HG02623 (cell line): ENCODE measurements at regions not wholly inside any gene's neighbourhood (a gene's known extent, or its start where the extent isn't known, plus 50 kb on each side); places are given as distances from the start of the nearest gene placed in this dataset.

ENCODE experiments used
- ATAC-seq: cut with Tn5 transposase; IDR thresholded peaks from one replicate; pipeline ENCODE4 v1.9.1; 2021; ENCODE audit warnings: moderate library complexity; ENCODE audit not compliant: unreplicated experiment

DNA sequence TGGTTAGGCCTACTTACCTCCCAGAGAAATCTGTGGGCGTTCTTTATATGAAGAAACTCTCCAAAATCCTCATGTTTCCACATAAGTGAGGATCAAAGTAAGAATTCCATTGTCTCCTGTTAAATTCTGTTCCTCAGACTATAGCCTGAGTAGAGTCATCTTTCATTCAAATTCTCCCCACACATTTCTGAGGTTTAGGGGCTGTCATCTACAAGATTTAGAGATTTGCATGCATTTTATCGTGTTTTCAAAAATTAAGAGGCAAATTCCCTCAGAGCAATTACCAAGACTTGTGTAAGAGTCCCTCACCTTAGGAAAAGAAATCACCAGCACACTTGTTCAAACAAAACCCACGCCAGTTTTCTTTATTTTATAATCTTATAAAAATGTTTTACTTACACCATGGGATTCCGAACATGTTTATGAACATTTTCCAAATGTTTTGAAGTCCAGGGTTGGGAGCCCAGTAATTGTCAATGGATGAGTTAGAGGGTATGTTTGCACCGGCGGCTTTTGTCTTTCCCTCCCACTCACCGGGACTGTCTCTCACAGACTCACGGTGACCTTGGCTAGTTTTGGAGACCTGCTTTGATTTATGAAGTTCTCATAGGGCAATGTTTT, 367.6 kb downstream of the ENC1 start:
- ATAC-seq, result no peak

DNA sequence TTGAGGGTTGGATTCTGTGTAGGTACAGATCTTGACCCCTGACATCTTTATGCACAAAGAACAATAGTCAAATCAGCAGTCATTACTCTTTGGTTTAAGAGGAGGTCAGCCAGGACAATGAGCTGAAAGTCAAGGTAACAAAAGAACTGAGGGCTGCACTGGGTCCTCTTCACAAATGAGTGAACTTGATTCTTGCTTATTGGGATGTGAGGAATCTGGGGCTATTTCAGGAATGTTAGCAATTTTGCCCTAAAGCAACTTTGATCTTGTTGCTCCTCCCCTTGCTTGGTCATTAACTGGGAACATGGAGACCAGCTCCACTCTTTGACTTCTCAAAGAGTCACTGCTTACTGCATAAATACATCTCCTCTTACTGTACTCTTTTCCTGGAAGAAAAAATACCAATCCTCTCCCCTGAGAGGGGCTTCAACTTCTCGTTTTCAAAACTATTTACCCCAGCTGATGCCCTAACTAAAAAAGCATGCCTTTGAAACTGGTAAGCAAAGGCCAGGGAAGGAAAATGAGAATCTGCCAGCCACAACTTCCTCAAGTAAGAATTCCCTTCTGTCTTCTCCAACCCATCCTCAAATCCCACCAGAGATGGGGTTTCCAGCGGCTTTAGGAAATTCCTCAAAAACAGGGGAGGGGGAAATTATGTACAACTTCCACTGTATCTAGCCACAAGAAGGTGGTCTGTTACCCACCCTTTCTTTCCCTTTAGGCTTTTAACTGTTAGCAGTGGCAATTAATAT, 368.3 kb downstream of the ENC1 start:
- no peak for ATAC-seq

DNA sequence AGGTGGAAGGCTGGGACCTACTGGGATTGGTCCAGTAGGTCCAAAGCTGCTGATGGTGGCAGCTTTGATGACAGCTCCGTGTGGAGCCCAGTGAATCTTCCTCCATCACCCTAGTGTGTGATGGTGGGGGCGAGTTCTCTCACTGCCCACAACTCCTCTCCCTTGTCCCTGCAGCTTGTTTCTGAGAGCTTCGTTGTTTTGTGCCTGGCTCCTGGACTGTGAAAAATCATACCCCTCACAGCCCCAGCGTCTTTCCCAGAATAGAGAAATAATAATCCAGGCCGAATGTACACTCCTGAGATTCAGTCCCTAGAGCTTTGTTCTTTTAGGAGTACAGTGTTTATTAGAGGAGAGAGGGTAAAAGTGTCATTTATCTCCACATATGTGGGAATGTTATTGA, 372.2 kb downstream of the ENC1 start:
- ATAC-seq, result no peak

DNA sequence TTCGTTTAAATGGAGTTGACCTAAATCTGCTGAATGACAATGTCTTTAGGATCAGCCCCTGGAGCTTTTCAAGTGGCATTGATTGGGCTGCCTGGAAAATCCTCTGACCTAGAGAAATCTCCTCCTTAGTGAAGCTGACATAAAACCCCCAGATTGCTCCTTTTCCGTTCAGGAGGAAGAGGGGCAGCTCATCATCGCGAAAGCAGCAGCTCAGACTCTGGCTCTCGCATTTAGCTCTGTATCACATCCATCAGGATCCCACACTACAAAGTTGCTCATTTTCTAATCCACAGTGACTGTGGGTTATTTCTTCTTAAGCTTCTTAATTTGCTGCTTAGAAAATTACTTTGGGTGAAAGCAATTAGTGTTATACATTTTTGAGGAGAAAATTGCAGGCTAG, 373.7 kb downstream of the ENC1 start:
- ATAC-seq, result no peak

DNA sequence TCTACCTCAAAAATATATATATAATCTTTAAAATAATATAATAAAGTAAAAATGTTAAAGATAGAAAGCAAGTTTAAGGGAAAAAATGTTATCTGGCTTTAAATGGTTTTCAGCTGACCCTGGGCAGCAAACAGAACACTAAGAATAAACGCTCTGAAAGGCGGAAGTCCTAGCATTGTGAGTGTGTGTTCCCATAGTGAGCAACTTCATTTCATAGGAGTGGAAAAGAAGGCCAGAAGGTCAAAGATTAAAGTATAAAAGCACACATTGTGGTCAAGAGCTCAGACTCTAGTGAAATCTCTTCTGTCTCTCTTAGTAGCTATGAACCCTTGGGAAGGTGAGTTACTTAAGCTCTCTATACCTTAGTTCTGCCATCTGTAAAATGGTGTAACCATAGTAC, 374.4 kb downstream of the ENC1 start:
- ATAC-seq, result no peak

DNA sequence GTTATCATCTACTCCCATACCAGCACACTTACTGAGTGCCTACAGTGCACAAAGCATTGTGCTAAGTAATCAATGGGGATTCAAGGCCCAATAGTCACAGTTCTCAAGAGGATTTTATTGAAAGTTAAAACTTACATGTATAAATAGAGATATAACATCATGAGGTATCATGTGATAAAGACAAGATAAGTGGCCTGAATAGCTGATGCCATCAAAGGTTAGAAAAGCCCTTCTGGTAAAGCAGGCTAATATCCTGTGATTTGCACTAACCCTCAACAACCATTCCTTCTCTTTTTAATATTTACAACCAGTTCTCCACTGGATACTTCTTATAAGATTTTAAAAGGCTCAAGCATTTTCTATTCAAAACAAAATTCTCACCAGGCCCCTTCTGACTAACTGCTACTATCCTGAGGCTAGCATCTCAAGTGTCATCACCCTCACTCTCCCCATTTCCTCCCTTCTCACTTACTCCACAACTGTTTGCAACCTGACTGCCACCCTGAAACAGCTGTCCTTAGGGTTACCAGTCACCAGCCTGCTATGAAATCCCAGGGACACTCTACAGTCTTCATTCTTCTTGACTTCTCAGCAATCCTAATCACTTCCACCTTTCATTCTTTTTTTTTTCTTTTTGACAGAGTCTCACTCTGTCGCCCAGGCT, 377.9 kb downstream of the ENC1 start:
- ATAC-seq, result no peak

DNA sequence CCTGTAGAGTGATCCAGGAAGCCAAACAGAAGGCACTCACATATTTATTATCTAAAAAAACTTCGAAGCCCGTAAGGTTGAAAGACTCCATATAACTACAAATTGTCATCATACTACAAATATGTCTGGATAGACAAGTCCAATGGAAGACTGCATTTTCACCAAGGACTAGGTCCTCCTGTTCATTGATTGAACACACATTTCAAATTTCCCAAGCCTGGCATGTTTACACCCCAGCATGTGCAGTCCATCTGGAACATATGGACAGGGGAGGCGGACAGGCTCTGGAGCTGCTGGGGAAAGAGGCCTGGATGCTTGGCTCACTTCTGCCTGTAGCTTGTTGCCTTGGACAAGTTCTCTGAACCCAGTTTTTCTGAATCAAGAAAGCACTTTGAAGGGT, 378.7 kb downstream of the ENC1 start:
- no peak for ATAC-seq

DNA sequence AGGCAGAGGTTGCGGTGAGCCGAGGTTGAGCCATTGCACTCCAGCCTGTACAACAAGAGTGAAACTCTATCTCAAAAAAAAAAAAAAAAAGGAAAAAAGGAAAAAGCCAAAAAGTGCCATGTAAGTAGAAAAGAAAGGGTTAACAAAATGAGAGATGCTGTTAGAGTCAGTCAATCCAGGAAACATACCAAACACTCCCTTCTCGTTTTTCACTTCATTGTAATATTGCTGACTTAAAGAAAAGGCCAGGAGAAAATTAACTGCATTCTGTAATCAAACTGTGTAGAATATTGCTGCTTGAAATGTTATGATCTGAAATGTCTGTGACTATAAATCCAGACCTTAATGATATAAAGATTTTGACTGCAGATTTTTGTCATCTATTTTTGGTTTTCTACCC, 379.1 kb downstream of the ENC1 start:
- no peak for ATAC-seq

DNA sequence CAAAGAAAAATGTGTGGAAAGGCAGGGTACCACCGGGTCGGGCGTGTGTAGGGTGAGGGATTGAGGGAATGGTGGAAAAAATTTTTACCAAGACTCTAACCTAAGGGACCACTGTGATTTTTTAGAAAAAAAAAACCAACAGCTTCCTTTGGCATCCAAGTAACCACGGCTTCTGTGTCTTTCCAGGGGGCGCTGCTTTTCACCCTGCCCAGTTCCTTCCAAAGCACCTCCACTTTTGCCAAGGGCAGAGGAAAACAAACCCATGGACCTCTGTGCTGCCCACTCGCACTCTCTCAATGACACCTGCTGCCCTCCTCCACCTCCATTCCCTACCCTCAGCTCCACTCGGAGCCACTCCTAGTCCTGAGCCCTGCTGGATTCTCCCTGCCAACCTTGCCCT, 381.0 kb downstream of the ENC1 start:
- ATAC-seq, result no peak

DNA sequence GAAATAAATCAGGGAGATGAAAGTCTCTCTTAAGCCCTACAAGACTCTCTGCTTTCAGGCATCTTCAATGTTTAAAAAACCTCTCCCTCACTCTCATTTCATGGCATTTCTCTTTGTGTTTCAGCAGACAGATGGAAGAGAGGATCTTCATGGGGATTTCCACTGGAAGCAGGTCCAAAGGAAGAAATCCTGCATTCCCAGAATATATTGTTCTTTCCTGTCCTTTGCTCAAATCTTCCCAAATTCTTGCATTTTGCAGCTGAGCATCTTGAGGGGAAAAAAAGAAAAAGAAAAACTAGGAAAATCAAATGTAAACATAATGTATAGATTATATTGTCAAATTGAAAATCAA, 382.2 kb downstream of the ENC1 start:
- ATAC-seq, result no peak

DNA sequence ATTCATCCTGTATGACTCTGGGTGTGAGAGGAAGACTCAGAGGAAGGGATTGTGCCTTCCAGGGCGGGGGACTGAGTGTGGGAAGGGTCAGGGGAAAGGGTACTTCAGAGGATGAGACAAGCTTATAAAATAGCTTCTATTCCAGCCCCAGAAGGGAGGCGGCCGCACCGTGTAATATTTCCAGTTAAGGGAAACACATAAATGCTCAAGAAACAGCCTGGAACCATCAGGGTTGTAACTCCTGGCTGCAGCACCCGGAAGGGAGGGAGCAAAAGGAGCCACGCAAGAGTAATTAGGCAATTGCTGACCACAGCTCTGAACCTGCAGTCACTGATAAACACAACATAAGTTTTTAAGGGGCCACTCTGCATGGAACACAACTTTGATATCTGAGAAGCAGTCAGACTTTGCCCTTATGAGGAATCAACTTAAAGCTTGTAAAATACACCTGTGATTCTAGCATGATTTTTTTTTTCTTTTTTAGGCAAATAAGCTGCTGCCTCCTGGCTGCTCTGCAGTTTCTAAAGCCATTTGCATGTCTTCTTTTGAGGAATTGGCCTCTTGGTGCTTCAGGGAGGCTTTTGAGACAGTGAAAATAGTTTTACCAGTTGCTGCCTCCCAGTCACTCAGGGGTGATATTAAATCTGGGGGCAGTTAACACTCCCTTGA, 382.7 kb downstream of the ENC1 start:
- ATAC-seq, result peak; percentile 52

DNA sequence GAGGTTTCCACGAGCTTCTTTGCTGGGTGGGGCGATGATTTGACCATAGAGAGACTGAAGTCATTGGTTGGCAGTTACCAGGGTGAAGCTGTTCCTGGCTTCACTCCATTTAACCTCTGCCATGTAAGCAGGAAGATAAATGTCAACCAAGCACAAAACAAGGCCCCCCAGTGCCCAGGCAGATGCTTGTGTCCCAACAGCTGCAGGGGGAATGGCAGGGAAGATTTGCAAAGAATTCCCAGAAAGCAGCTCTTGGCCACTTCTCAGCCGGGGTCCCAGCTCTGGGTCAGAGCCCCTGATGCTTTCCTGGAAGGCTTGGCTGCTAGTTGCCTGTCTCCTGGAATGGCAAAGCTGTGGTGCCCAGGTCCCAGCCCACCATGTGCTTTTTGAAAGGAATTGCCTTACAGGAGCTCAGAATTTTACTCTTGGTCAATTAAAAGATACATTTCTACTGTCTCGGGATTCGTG, 383.4 kb downstream of the ENC1 start:
- no peak for ATAC-seq

DNA sequence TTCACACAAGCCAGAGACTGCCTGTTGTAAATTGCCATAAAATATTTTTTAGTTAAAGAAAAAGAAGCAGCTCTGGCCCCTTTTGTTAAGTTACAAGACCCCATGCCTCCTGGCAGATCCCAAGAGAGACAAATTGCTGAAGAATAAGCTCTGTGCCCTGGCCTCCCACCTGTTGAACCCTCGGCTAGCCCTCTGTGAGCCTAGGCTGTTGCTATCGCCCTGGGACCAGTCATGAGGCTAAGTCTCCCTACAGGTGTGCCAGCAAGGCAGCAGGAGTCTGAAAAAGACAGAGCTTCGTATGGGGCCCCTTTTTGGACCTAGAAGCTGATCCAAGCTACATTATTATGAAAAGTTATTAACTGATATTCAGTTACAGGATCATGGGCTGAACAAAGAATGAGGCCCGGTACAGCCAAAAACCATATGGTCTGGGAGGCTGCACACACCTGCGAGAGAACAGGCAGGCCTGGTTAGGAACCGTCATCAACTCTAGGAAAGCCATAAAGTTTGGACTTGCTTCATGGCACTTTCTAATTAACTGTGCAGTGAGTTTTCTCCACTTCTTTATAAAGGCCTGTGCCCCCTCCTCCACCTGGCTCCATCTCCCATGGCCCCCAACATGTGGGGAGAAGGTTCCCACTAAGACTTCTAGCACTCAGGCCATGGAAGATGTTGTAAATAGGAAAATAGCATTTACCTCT, 384.7 kb downstream of the ENC1 start:
- no peak for ATAC-seq

DNA sequence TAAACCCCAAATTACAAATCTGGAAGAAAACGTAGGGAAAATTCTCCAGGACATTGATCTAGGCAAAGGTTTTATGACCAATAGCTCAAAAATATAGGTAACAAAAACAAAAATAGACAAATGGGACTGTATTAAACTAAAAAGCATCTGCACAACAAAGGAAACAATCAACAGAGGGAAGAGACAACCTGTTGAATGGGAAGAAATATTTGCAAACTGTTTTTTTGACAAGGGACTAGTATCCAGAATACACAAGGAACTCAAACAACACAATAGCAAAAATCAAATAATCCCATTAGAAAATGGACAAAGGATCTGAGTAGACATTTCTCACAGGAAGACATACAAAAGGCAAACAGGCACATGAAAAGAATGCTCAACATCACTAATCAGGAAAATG, 386.3 kb downstream of the ENC1 start:
- ATAC-seq, result no peak

DNA sequence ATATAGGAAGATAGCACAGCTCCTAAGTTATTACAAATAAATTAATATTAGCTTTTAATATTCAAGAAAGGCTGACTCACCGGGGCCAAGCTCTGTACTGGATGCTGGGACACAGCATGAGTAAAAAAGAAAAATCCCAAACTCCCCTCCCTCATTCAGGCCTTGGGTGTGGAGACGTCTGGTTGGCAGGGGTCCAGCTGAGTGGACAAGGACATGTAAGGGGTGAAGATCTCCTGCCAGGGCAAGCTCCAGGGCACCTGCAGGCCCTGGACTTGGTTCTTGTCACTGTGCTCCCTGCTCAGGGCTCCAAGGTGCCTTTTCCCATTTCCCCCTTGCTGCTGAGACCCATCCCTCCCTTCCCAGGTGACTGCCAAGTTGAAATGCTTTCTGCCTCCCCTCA, 388.5 kb downstream of the ENC1 start:
- no peak for ATAC-seq

DNA sequence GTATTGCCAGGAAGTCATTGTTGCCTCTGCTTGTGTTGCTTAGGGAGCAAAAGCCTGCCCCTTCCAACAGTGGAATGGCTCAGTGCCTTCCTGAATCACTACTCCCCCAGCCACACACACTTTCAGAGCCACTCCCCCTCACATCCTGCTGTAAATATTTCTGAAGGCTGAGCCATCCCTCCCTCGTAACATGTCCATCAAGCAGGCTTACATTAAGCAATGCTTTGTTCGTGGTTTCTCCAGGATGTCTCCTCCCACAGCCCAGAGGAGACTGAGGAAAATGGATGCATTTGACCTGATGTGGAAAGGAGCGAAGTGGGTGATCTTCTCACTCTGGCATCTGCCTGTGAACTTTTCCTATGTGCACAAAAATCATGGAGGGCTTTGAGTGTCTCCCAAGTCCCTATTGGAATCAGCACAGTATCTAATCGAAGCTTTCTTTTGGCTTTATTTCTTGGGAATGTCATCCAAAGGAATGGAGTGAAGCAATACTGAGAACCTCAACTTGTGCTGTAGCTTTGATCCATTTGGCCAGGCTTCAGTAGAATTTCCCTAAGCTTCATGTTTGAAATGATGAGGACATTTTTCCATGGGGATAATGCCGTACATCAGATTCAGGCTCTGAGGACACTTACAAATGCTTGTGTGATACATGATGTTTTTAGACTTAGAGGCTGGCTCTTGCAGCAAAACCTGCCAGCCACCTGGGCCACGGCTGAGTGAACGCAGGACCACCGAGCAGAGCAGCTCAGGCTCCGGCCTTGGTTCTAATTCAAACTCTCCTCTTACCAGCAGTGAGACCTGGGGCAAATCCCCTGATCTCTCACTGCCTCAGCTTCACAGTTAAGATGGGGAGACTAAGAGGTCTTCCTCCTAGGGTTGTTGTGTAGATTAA, 389.1 kb downstream of the ENC1 start:
- ATAC-seq, result no peak

DNA sequence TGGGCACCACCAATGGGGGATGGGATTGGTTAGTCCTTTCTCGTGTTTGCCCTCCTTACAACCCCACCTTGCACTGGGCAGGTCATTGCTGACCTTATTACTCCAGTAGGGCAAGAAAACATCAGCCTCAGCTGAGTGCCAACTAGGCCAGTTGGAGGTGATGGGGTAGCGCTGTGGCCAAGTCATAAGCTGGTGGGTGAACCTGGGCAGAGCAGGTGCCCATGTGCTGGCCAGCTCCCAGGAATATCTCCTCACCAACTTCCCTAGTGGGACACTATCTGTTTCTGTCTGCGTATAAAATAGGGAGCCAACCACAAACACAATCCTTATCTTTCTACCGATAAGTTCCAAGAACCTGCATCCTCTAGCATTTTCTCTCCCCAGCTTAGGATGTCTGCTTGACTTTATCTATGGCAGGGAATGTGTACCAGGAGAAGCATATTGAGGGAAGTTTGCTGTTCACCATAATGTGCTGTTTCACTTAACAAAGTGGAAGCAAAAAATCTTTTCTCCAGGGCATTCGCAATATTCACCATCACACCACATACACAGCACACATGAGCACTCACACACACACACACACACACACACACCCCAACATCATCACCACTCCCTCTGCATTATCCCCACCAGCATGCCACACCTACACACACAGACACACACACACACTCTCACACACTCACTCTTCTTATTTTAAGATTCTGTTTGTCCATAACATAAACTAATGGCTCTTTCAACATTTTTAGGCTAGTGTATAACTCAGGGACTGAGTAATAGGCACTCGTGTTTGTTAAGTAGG, 390.0 kb downstream of the ENC1 start:
- no peak for ATAC-seq

DNA sequence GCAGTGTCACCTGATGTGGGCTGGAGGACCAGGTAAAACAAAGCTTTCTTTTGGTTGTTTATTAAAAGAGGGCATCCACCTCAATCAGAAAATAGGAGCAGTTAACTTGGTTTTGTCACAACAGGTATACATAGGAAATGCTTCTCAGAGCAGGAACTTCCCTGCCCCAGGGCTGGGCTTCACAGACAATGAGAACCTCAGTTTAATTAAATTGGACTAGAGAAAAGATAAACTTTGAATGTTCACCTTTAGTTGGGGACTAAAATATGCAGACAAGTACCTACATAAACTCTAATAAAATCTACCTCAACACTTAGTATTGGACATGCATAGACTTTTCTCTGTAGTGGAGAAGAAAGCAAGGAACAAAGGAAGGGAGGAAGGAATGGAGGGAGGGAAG, 392.0 kb downstream of the ENC1 start:
- no peak for ATAC-seq

DNA sequence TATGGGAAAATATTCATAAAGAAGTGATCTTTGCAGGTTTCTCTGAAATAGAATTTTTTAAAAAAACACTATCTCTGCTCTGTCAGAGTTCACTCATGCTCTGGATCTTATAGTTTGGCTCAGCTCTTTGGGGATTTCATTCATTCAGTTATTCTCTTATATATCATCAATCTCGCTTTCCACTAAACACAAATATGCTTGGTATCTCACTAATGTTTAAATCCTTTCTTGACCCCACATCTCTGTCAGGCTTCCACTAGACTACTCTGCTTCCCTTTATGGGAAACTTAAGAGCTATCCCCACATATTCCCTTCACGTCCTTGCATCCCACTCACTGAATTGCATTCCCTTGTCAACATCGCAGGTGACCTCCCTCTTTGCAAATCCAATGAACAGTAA, 396.1 kb downstream of the ENC1 start:
- ATAC-seq, result no peak
